Gastroesophageal sphincter (tissue), 4 donors: ENCODE measurements at regions not wholly inside any gene's neighbourhood (a gene's known extent, or its start where the extent isn't known, plus 50 kb on each side); places are given as distances from the start of the nearest gene placed in this dataset.

Source experiments
- ATAC-seq: fragments of 150-250 bp; one replicate; pipeline ENCODE4 v1.9.1; 2016; ENCODE audit warnings: mild to moderate bottlenecking, moderate library complexity
- H3K27ac ChIP-seq, 4 donors: fragments of 200-600 bp; sonication (generic) in 3 of 4; 1 replicate in 3 of 4; 2 replicates in 1 of 4; pipeline ENCODE4 v1.5.1; 2016 to 2019
- H3K27me3 ChIP-seq: fragments of 200-600 bp; sonication (generic); one replicate; pipeline ENCODE4 v1.5.1; 2019
- H3K36me3 ChIP-seq, 2 donors: fragments of 200-600 bp; sonication (generic); one replicate each; pipeline ENCODE4 v1.5.1; 2019; ENCODE audit warnings: control low read depth in 1 of 2
- H3K4me1 ChIP-seq, 3 donors: fragments of 200-600 bp; sonication (generic); 1 replicate in 2 of 3; 2 replicates in 1 of 3; pipeline ENCODE4 v1.5.1; 2016 to 2019; ENCODE audit warnings: control low read depth in 2 of 3
- H3K4me3 ChIP-seq, 2 donors: fragments of 200-600 bp; sonication (generic); one replicate each; pipeline ENCODE4 v1.5.1; 2019; ENCODE audit warnings: mild to moderate bottlenecking in 1 of 2, moderate library complexity in 1 of 2
- H3K9me3 ChIP-seq, 3 donors: fragments of 200-600 bp; sonication (generic); one replicate each; pipeline ENCODE4 v1.5.1; 2017 to 2019; ENCODE audit warnings: control low read depth in 2 of 3
- EP300 ChIP-seq: sonication (generic); formaldehyde crosslinking; IDR thresholded peaks from one replicate; pipeline ENCODE4 v1.6.1; 2017; ENCODE audit warnings: antibody characterized with exemption, mild to moderate bottlenecking
- POLR2A ChIP-seq, 2 donors: fragments of 450-650 bp; IDR thresholded peaks; one replicate each; pipeline ENCODE4 v1.6.1; 2017; ENCODE audit warnings: antibody characterized with exemption in 2 of 2, mild to moderate bottlenecking in 2 of 2, moderate library complexity in 1 of 2
- POLR2AphosphoS5 ChIP-seq: sonication (generic); formaldehyde crosslinking; IDR thresholded peaks from one replicate; pipeline ENCODE4 v1.6.1; 2017; ENCODE audit warnings: antibody characterized with exemption
- WGBS, 2 donors: methylation state at CpG; one replicate each; pipeline ENCODE4 v1.1.5; 2018; ENCODE audit warnings: low coverage in 1 of 2; 5-methylcytosine and 5-hydroxymethylcytosine counted together
- TF ChIP-seq, protein P1 (sequence below), 4 experiments: fragments of 200-600 bp in 2 of 4; fragments of 450-650 bp in 2 of 4; sonication (generic) in 1 of 4; IDR thresholded peaks; one replicate each; pipeline ENCODE4 v1.5.1; 2017 to 2019; ENCODE audit warnings: antibody characterized with exemption in 4 of 4, mild to moderate bottlenecking in 2 of 4, moderate library complexity in 2 of 4

DNA sequence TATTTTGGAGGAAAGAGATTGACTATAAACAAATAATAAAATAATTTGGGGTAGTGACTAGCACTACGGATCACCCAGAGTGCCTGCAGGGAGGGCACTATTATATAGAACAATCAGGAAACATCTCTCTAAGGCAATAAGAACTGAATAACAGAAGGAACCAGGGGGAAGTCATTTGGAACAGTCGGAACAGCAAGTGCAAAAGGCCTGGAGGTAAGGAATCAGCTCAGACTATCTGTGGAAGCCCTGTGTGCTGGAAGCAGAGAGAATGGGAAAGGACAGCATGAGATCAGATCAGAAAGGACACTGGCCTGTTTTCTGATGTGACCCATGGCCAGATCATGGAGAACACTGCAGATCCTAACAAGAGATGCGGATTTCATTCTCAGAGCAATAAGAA, 357.6 kb downstream of the EFNA5 start:
- TF ChIP-seq, protein P1, sequence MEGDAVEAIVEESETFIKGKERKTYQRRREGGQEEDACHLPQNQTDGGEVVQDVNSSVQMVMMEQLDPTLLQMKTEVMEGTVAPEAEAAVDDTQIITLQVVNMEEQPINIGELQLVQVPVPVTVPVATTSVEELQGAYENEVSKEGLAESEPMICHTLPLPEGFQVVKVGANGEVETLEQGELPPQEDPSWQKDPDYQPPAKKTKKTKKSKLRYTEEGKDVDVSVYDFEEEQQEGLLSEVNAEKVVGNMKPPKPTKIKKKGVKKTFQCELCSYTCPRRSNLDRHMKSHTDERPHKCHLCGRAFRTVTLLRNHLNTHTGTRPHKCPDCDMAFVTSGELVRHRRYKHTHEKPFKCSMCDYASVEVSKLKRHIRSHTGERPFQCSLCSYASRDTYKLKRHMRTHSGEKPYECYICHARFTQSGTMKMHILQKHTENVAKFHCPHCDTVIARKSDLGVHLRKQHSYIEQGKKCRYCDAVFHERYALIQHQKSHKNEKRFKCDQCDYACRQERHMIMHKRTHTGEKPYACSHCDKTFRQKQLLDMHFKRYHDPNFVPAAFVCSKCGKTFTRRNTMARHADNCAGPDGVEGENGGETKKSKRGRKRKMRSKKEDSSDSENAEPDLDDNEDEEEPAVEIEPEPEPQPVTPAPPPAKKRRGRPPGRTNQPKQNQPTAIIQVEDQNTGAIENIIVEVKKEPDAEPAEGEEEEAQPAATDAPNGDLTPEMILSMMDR (IDR thresholded peaks at IDR 0.05): no peak
- TF ChIP-seq POLR2A (IDR thresholded peaks at IDR 0.05) (no peak), EP300 (no peak), POLR2AphosphoS5 (no peak)
- Histone ChIP-seq H3K4me1 (no peaks in the 10 kb centered on the region), H3K27me3 (no peaks in the 10 kb centered on the region), H3K4me3 (no peak overlapping the region), H3K36me3 (no peaks in the 10 kb centered on the region), H3K27ac (no peak overlapping the region), H3K9me3 (no peaks in the 10 kb centered on the region)
- no peak for ATAC-seq
- WGBS, 2 donors: 83% methylated on average over 2 to 3 of the region's 3 CpGs

DNA sequence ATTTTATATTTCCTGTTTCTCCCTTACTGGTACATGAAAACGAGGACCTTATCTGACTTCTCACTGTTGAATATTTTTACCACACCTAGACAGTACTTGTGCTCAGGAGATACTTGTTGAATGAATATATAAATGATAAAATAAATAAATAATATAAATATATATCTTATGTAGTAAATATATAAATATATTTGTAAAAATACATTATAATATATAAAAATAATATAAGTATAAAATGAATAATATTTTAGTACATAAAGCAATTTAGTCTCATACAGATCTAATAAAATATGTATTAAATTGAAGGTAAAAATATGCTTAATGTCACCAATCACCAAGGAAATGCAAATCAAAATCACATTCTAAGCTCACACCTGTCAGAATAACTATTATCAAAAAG, 360.6 kb downstream of the EFNA5 start:
- ATAC-seq: no peak
- no peaks in the 10 kb centered on the region for H3K4me1 ChIP-seq
- TF ChIP-seq POLR2A (IDR thresholded peaks at IDR 0.05) (no peak), POLR2AphosphoS5 (no peak), EP300 (no peak)
- TF ChIP-seq, protein P1 (IDR thresholded peaks at IDR 0.05): no peak
- no peaks in the 10 kb centered on the region for H3K9me3 ChIP-seq
- H3K4me3 ChIP-seq: no peak overlapping the region
- no peaks in the 10 kb centered on the region for H3K27me3 ChIP-seq
- 55 to 71% methylated on average over 1 of the region's 1 CpG for WGBS, 2 donors
- no peak overlapping the region for H3K27ac ChIP-seq
- H3K36me3 ChIP-seq: no peaks in the 10 kb centered on the region

DNA sequence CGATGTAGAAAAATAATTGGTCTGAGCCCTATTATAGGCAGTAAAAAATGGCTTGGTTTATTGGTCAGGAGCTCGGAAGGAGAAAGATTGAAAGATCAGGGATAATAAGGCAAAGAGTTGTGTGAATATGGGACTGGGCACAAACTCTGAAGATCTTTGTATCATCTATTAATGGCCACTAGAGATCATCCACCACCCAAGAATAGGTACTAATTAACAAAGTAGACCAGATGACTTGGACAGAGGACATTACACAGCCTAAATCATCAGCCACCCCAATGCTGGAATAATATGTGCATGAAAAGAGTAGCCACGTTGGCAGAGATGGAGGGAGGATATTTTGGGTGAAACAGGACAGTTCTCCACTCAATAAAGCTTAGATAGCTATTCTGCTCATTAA, 364.1 kb downstream of the EFNA5 start:
- 82 to 88% methylated on average over 2 to 3 of the region's 3 CpGs for WGBS, 2 donors
- no peak for ATAC-seq
- no peaks in the 10 kb centered on the region for H3K9me3 ChIP-seq
- no peaks in the 10 kb centered on the region for H3K27me3 ChIP-seq
- H3K36me3 ChIP-seq: no peaks in the 10 kb centered on the region
- no peaks in the 10 kb centered on the region for H3K4me1 ChIP-seq
- H3K27ac ChIP-seq: no peak overlapping the region
- H3K4me3 ChIP-seq: no peak overlapping the region
- no peak for TF ChIP-seq POLR2AphosphoS5
- TF ChIP-seq, protein P1 (IDR thresholded peaks at IDR 0.05): no peak
- TF ChIP-seq POLR2A (IDR thresholded peaks at IDR 0.05): no peak
- no peak for TF ChIP-seq EP300

DNA sequence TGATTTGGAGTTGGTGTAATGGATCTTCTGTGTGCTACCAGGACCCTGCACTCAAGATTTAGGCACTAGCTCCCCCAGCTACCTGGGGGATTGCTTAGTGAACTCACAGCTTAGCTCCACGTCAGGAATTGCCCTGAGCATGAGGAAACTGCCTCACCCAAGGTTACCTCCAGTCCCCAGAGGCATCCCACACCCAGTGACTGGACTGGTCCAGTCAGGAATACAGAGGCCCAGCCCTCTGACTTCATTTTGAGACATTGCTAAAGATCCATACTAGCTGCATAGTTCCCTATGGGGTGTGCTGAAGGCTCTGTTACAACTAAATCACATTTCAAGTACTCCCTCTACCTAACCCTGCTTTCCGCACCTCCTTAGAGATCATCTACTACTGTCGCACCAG, 364.7 kb downstream of the EFNA5 start:
- 90 to 100% methylated on average over 1 to 2 of the region's 3 CpGs for WGBS, 2 donors
- Histone ChIP-seq H3K4me3 (no peak overlapping the region), H3K27ac (no peak overlapping the region), H3K9me3 (no peaks in the 10 kb centered on the region), H3K27me3 (no peaks in the 10 kb centered on the region), H3K36me3 (no peaks in the 10 kb centered on the region), H3K4me1 (no peaks in the 10 kb centered on the region)
- no peak for TF ChIP-seq EP300
- TF ChIP-seq, protein P1 (IDR thresholded peaks at IDR 0.05): no peak
- no peak for TF ChIP-seq POLR2AphosphoS5
- TF ChIP-seq POLR2A (IDR thresholded peaks at IDR 0.05): no peak
- no peak for ATAC-seq

DNA sequence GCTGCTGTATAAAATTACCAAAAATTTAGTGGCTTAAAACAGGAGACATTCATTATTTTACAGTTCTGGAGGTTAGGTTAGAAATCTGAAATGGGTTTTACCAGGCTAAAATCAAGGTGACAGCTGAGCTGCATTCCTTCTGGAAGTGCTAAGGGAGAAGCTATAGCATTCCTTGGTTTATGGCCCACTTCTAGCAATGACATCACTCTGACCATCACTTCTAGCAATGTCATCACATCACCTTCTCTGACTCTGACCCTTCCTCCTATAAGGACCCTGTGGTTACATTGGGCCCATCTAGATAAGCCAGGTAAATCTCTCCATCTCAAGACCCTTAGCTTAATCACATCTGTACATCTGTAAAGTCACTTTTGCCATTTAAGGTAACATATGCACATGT, 366.1 kb downstream of the EFNA5 start:
- no peak for ATAC-seq
- H3K27ac ChIP-seq: no peak overlapping the region
- no peaks in the 10 kb centered on the region for H3K36me3 ChIP-seq
- no peaks in the 10 kb centered on the region for H3K9me3 ChIP-seq
- no peaks in the 10 kb centered on the region for H3K27me3 ChIP-seq
- H3K4me1 ChIP-seq: no peaks in the 10 kb centered on the region
- no peak overlapping the region for H3K4me3 ChIP-seq
- TF ChIP-seq, protein P1 (IDR thresholded peaks at IDR 0.05): no peak
- TF ChIP-seq EP300 (no peak), POLR2A (IDR thresholded peaks at IDR 0.05) (no peak), POLR2AphosphoS5 (no peak)
